Right lobe of liver (tissue), 6 donors: ENCODE measurements at regions not wholly inside any gene's neighbourhood (a gene's known extent, or its start where the extent isn't known, plus 50 kb on each side); places are given as distances from the start of the nearest gene placed in this dataset.

Source experiments
- ATAC-seq, 4 donors: fragments of 200-7000 bp; cut with Tn5 transposase; one replicate each; pipeline ENCODE4 v1.9.1; 2020; ENCODE audit warnings: mild to moderate bottlenecking in 4 of 4, moderate library complexity in 4 of 4
- DNase-seq, 3 donors: peaks; one replicate each; pipeline ENCODE4 v3.0.0-alpha.2; 2020
- H3K27ac ChIP-seq, 3 donors: fragments of 200-600 bp; one replicate each; pipeline ENCODE4 v1.8.0; 2022
- H3K27me3 ChIP-seq, 2 donors: fragments of 200-600 bp; one replicate each; pipeline ENCODE4 v1.8.0; 2022
- H3K36me3 ChIP-seq, 4 donors: fragments of 200-600 bp; sonication (generic) in 1 of 4; one replicate each; pipeline versions ENCODE4 v1.5.1 to v1.8.0; 2017 to 2022; ENCODE audit warnings: control low read depth in 1 of 4
- H3K4me1 ChIP-seq, 4 donors: fragments of 200-600 bp; sonication (generic) in 1 of 4; one replicate each; pipeline versions ENCODE4 v1.5.1 to v1.8.0; 2017 to 2022; ENCODE audit warnings: control low read depth in 1 of 4
- H3K4me3 ChIP-seq, 3 donors: fragments of 200-600 bp; one replicate each; pipeline ENCODE4 v1.8.0; 2022
- H3K9me3 ChIP-seq, 4 donors: fragments of 200-600 bp; sonication (generic) in 1 of 4; one replicate each; pipeline versions ENCODE4 v1.5.1 to v1.8.0; 2017 to 2022; ENCODE audit warnings: control low read depth in 1 of 4
- CTCF ChIP-seq, 4 donors: fragments of 200-600 bp in 3 of 4; fragments of 450-650 bp in 1 of 4; IDR thresholded peaks; one replicate each; pipeline versions ENCODE4 v1.5.1 to v1.8.0; 2016 to 2022; ENCODE audit warnings: antibody characterized with exemption in 4 of 4, mild to moderate bottlenecking in 2 of 4
- POLR2A ChIP-seq: fragments of 450-650 bp; IDR thresholded peaks from one replicate; pipeline ENCODE4 v1.6.1; 2017; ENCODE audit warnings: antibody characterized with exemption, mild to moderate bottlenecking
- WGBS: methylation state at CpG from one replicate; pipeline ENCODE4 v1.1.6; 2018; ENCODE audit warnings: low coverage, low lambda C conversion rate; ENCODE audit not compliant: insufficient coverage; ENCODE audit errors: missing lambda C conversion rate; 5-methylcytosine and 5-hydroxymethylcytosine counted together
- intact Hi-C, 2 donors: fragments of 100-400 bp; cut with DNase I; formaldehyde crosslinking; loops; one replicate each; pipeline versions ENCODE4 v1.11.2 to v1.14.1; 2022
- donor health status: DM: no; HTN: yes; CAD: no.
- donor health status: DM: no; HTN: no; CAD: no.
- donor health status: DM: no; HTN: no; CAD: no.
- donor health status: DM: no; HTN: yes; CAD: no.
- donor health status: DM: no; HTN: yes; CAD: no.

- no peaks in the 10 kb centered on the region for H3K9me3 ChIP-seq
- TF ChIP-seq CTCF (IDR thresholded peaks at IDR 0.05) (no peak), POLR2A (no peak)
- no peak for ATAC-seq
- H3K4me1 ChIP-seq: no peaks in the 10 kb centered on the region
- H3K27ac ChIP-seq: no peak overlapping the region
- H3K4me3 ChIP-seq: no peak overlapping the region
- H3K36me3 ChIP-seq: no peaks in the 10 kb centered on the region
- no peak for DNase-seq
- WGBS: 64% methylated on average over 8 of the region's 8 CpGs
- H3K27me3 ChIP-seq: no peaks in the 10 kb centered on the region
- intact Hi-C loops: no loop called here
Measured at GRCh38 chr2:139742216-139743172, 962.3 kb upstream of the NXPH2 start.

DNA sequence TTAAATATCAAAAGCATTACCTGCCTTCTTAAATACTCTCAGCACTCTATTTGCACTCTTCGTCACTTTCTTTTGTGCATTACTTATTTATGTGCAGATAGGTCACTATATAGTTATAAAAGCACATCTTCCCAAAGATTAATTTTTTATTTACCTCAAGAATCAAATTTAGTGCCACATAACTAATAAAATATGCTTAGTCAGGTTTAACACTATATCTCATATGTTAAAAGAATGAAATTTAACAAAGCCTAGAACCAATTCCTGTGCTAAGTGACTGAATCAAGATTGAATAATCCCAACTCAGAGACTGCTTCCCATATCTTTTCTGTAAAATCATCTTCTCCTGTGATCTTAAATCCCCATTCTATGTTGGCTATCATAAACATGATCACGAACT is 957.5 kb upstream of the NXPH2 start:
- H3K36me3 ChIP-seq: no peaks in the 10 kb centered on the region
- no peak overlapping the region for H3K27ac ChIP-seq
- no peaks in the 10 kb centered on the region for H3K9me3 ChIP-seq
- no peaks in the 10 kb centered on the region for H3K4me1 ChIP-seq
- no peak for DNase-seq
- H3K27me3 ChIP-seq: no peaks in the 10 kb centered on the region
- ATAC-seq: no peak
- intact Hi-C loops: no loop called here
- no peak overlapping the region for H3K4me3 ChIP-seq
- no peak for TF ChIP-seq POLR2A
- TF ChIP-seq CTCF (IDR thresholded peaks at IDR 0.05): no peak
- 31% methylated on average over 2 of the region's 2 CpGs for WGBS

- no peaks in the 10 kb centered on the region for H3K36me3 ChIP-seq
- no peak overlapping the region for H3K4me3 ChIP-seq
- H3K9me3 ChIP-seq: no peaks in the 10 kb centered on the region
- intact Hi-C loops: no loop called here
- WGBS: 42% methylated on average over 4 of the region's 4 CpGs
- H3K4me1 ChIP-seq: no peaks in the 10 kb centered on the region
- DNase-seq (no peak), ATAC-seq (no peak)
- H3K27ac ChIP-seq: no peak overlapping the region
- no peaks in the 10 kb centered on the region for H3K27me3 ChIP-seq
- TF ChIP-seq CTCF (IDR thresholded peaks at IDR 0.05) (no peak), POLR2A (no peak)
Measured at GRCh38 chr2:139730197-139730596, 950.0 kb upstream of the NXPH2 start.

DNA sequence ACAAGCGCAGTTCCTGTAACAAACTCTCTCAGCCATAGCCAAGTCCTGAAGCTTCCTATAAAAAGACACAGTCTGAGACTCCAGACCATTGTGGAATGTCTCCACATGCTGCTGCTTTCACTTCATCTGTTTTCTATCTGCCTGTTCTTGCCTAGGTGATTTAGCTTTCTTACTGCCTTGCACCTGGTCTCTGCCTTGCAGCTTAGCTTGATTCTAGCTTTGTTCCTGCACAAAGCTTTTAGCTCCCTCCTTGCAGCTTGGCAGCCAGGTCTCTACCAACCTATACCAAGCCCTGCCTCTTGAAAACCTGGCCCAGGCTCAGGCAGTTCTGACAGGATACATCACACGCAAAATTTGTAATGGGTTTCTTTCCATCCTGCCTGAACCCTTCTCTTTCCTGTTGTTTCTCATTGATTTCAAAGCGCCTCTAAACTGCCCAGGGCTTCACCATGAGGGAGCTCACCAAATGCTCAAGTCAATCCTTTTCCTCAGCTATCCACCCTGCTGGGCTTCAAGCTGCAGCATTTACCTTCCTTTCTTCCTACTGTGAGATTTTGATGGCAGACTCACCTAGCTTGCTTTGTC is 941.3 kb upstream of the NXPH2 start:
- no peaks in the 10 kb centered on the region for H3K27me3 ChIP-seq
- intact Hi-C loops: no loop called here
- no peak overlapping the region for H3K27ac ChIP-seq
- no peak overlapping the region for H3K4me3 ChIP-seq
- H3K9me3 ChIP-seq: no peaks in the 10 kb centered on the region
- no peaks in the 10 kb centered on the region for H3K36me3 ChIP-seq
- DNase-seq (no peak), ATAC-seq (no peak)
- no peak for TF ChIP-seq POLR2A
- no peak for TF ChIP-seq CTCF (IDR thresholded peaks at IDR 0.05)
- H3K4me1 ChIP-seq: no peaks in the 10 kb centered on the region
- 15% methylated on average over 3 of the region's 3 CpGs for WGBS
